ENCODE measurements at regions not wholly inside any gene's neighbourhood (a gene's known extent, or its start where the extent isn't known, plus 50 kb on each side); places are given as distances from the start of the nearest gene placed in this dataset.

DNA sequence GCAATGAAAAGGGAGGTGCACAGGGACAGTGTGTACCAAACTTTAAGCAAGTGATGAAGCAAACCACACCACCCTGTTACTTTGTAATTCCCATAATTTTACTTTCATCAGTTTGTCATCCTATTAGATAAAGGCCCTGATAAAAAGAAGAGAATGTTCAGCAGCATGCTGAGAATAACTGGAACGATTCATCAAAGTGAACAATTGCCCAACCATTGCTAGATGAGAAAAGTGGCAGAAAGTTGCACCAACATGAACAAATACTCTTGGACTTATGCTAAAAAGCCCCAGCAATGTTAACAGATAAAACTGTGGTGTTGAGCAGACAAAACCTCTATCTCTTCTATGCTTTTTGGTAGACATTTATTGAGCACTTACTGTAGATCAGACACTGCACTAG, 75.5 kb upstream of the PCGF5 start:
- TF ChIP-seq, protein P1, sequence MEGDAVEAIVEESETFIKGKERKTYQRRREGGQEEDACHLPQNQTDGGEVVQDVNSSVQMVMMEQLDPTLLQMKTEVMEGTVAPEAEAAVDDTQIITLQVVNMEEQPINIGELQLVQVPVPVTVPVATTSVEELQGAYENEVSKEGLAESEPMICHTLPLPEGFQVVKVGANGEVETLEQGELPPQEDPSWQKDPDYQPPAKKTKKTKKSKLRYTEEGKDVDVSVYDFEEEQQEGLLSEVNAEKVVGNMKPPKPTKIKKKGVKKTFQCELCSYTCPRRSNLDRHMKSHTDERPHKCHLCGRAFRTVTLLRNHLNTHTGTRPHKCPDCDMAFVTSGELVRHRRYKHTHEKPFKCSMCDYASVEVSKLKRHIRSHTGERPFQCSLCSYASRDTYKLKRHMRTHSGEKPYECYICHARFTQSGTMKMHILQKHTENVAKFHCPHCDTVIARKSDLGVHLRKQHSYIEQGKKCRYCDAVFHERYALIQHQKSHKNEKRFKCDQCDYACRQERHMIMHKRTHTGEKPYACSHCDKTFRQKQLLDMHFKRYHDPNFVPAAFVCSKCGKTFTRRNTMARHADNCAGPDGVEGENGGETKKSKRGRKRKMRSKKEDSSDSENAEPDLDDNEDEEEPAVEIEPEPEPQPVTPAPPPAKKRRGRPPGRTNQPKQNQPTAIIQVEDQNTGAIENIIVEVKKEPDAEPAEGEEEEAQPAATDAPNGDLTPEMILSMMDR (IDR thresholded peaks at IDR 0.05), result no peak
- no peaks in the 10 kb centered on the region for H3K36me3 ChIP-seq
- H3K27me3 ChIP-seq, result no peaks in the 10 kb centered on the region
- no peaks in the 10 kb centered on the region for H3K9me3 ChIP-seq
- H3K27ac ChIP-seq, result no peak overlapping the region
- no peaks in the 10 kb centered on the region for H3K4me1 ChIP-seq (ENCODE audit: control insufficient read depth in 1 of 2, insufficient read depth in 1 of 2, low read depth in 1 of 2, low read length in 1 of 2)
- no peak overlapping the region for H3K4me3 ChIP-seq (ENCODE audit: low read depth in 1 of 2, low read length in 1 of 2)

- Histone ChIP-seq H3K4me1 (ENCODE audit: control insufficient read depth in 1 of 2, insufficient read depth in 1 of 2, low read depth in 1 of 2, low read length in 1 of 2) (no peaks in the 10 kb centered on the region), H3K4me3 (ENCODE audit: low read depth in 1 of 2, low read length in 1 of 2) (no peak overlapping the region), H3K9me3 (no peaks in the 10 kb centered on the region), H3K36me3 (no peaks in the 10 kb centered on the region), H3K27ac (no peak overlapping the region), H3K27me3 (no peaks in the 10 kb centered on the region)
- TF ChIP-seq, protein P1 (IDR thresholded peaks at IDR 0.05), result no peak
Observed at GRCh38 chr10:91146146-91146545, 74.3 kb upstream of the PCGF5 start.

GRCh38 chr10:91149550-91149949, 70.9 kb upstream of the PCGF5 start:
- Histone ChIP-seq H3K4me1 (ENCODE audit: control insufficient read depth in 1 of 2, insufficient read depth in 1 of 2, low read depth in 1 of 2, low read length in 1 of 2) (no peaks in the 10 kb centered on the region), H3K27me3 (no peaks in the 10 kb centered on the region), H3K4me3 (ENCODE audit: low read depth in 1 of 2, low read length in 1 of 2) (no peak overlapping the region), H3K27ac (no peak overlapping the region), H3K9me3 (no peaks in the 10 kb centered on the region), H3K36me3 (no peaks in the 10 kb centered on the region)
- TF ChIP-seq, protein P1 (IDR thresholded peaks at IDR 0.05), result no peak

DNA sequence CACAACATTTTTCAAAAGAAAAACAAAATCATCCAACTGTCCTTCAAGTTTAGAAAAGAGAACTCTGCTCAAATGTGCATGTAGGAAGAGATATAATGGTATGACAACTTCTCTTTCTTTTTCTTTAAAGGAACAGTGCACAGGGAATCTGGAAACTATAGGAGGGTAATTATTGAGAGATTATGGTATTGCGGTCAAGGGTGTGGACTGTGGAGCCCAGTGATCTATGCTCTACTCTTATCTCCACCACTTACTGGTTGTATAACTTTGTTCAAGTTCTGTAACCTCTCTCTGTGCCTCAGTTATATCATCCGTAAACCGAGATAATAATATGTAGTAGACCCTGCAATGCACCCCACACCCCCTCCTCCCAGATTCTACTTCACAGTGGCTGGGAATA, 69.8 kb upstream of the PCGF5 start:
- Histone ChIP-seq H3K4me1 (ENCODE audit: control insufficient read depth in 1 of 2, insufficient read depth in 1 of 2, low read depth in 1 of 2, low read length in 1 of 2) (no peaks in the 10 kb centered on the region), H3K36me3 (no peaks in the 10 kb centered on the region), H3K9me3 (no peaks in the 10 kb centered on the region)

GRCh38 chr10:91153508-91153907, 67.0 kb upstream of the PCGF5 start:
- TF ChIP-seq, protein P1 (IDR thresholded peaks at IDR 0.05), result no peak
- H3K27ac ChIP-seq, result no peak overlapping the region
- H3K27me3 ChIP-seq, result peaks cover 3% of the 10 kb centered on the region
- H3K9me3 ChIP-seq, result no peaks in the 10 kb centered on the region
- H3K4me3 ChIP-seq (ENCODE audit: low read depth in 1 of 2, low read length in 1 of 2), result no peak overlapping the region
- no peaks in the 10 kb centered on the region for H3K36me3 ChIP-seq
- H3K4me1 ChIP-seq (ENCODE audit: control insufficient read depth in 1 of 2, insufficient read depth in 1 of 2, low read depth in 1 of 2, low read length in 1 of 2), result no peaks in the 10 kb centered on the region

More for the DNA sequence above, 69.8 kb upstream of the PCGF5 start:
- TF ChIP-seq, protein P1 (IDR thresholded peaks at IDR 0.05), result no peak
- peaks cover 3% of the 10 kb centered on the region for H3K27me3 ChIP-seq
- no peak overlapping the region for H3K27ac ChIP-seq
- H3K4me3 ChIP-seq (ENCODE audit: low read depth in 1 of 2, low read length in 1 of 2), result no peak overlapping the region

DNA sequence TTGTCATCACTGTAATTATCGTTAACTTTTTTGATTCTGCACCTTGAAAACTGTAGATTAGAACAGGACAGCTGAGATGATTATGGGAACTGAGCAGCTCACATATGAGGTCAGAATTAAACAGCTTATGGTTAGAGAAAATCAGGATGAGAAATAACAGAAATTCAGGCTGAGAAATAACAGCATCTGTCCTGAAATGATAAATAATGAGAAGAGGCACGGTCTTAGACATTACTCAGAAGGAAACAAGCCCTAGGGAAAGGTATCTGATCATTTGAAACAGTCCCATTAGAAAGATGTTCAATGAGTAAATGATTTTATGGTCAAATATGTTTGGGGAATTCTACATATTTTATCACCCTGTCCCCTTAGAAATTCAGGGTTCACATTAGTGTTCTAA, 65.6 kb upstream of the PCGF5 start:
- Histone ChIP-seq H3K4me1 (ENCODE audit: control insufficient read depth in 1 of 2, insufficient read depth in 1 of 2, low read depth in 1 of 2, low read length in 1 of 2) (no peaks in the 10 kb centered on the region), H3K9me3 (no peaks in the 10 kb centered on the region), H3K36me3 (no peaks in the 10 kb centered on the region), H3K27ac (no peak overlapping the region), H3K4me3 (ENCODE audit: low read depth in 1 of 2, low read length in 1 of 2) (no peak overlapping the region), H3K27me3 (peaks cover 12% of the 10 kb centered on the region)
- TF ChIP-seq, protein P1 (IDR thresholded peaks at IDR 0.05), result no peak
